AG09309 (cell line): ENCODE measurements at regions not wholly inside any gene's neighbourhood (a gene's known extent, or its start where the extent isn't known, plus 50 kb on each side); places are given as distances from the start of the nearest gene placed in this dataset.

Source experiments
- DNase-seq: peaks from one replicate; pipeline ENCODE4 v3.0.0-alpha.2; 2010; ENCODE audit warnings: low read depth
- H3K4me3 ChIP-seq: 2 replicates; pipeline ENCODE4 v1.5.1; 2011; ENCODE audit warnings: mild to moderate bottlenecking, low read depth, low read length, moderate library complexity; ENCODE audit not compliant: control insufficient read depth
- TF ChIP-seq, protein P1 (sequence below): IDR thresholded peaks from 2 replicates; pipeline ENCODE4 v1.5.1; 2011; ENCODE audit warnings: mild to moderate bottlenecking, low read depth, low read length, inconsistent platforms; ENCODE audit not compliant: insufficient read depth, control insufficient read depth; ENCODE audit errors: missing control alignments

DNA sequence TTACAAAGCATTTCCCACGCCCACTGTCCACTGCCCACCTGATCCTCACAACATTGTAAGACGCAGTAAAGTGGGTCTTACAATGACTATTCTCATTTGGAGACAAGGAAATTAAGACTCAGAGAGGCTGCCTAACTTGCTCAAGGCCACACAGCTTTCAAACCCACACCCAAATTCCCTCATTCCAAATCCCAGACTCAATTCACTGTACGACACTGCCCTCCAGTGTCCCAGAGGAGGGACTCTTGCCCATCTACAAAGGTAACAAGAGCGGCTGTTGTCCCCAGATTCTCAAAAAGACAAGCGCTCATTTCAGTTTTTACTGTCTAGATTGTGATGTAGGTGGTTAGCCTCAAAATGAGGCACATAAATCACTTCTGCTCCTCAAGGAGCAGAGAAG lies 184.6 kb downstream of the ACTL7B start:
- TF ChIP-seq, protein P1, sequence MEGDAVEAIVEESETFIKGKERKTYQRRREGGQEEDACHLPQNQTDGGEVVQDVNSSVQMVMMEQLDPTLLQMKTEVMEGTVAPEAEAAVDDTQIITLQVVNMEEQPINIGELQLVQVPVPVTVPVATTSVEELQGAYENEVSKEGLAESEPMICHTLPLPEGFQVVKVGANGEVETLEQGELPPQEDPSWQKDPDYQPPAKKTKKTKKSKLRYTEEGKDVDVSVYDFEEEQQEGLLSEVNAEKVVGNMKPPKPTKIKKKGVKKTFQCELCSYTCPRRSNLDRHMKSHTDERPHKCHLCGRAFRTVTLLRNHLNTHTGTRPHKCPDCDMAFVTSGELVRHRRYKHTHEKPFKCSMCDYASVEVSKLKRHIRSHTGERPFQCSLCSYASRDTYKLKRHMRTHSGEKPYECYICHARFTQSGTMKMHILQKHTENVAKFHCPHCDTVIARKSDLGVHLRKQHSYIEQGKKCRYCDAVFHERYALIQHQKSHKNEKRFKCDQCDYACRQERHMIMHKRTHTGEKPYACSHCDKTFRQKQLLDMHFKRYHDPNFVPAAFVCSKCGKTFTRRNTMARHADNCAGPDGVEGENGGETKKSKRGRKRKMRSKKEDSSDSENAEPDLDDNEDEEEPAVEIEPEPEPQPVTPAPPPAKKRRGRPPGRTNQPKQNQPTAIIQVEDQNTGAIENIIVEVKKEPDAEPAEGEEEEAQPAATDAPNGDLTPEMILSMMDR, result peak; percentile 70
- DNase-seq, result no peak
- H3K4me3 ChIP-seq, result no peak overlapping the region

DNA sequence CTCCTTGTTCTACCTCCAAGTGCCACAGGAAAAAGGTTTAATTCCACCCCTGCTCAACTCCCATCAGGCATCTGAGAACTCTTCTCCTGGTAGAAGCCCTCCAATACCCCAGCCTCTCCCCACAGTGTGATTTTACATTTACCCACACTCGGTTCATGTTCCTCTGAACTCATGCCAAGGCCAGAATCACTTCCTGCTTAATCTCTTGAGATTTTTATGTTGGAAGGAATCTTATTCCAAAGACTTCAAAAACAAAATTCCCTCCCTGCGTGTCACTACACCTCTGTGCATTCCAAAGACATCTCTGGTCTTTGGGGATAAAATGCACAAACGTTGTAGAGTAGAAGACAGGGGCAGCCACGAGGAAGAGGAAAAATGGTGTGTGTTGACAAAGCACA lies 186.8 kb downstream of the ACTL7B start:
- TF ChIP-seq, protein P1, result no peak
- no peak overlapping the region for H3K4me3 ChIP-seq
- no peak for DNase-seq

DNA sequence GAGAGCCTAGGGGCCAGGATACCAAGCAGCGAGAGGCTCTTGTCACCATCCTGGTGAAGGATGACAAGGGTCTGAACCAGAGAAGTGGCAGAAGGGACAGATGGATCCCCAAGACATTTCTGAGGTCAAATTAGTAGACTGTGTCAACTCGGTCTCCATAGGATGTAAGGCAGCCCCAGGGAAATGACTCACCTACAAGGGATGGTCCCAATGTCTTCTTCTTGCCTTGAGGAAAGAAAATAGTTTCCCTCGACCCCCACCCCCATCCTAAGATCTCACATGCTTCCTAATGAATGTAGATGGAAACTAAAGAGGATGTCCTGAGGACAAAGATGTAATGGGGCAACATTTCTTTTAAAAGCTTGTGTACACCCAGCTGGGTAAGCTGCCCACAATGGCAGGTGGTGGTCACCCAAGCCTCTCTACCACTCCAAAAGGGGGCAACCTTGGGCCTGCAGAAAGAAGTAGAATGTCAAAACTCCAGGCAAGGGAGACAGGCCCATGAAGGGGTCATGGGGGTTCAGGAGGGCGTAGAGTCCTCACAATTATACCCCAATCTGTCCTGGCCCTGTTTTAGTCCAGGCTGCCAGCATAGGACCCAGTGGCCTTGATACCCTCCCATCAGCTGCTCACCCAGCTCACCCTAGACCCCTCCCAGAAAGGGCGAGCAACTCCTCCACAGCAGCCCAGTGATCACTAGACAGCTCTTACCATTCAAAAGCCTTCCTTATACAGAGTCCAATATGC lies 187.4 kb downstream of the ACTL7B start:
- TF ChIP-seq, protein P1, result no peak
- no peak overlapping the region for H3K4me3 ChIP-seq
- DNase-seq, result no peak

DNA sequence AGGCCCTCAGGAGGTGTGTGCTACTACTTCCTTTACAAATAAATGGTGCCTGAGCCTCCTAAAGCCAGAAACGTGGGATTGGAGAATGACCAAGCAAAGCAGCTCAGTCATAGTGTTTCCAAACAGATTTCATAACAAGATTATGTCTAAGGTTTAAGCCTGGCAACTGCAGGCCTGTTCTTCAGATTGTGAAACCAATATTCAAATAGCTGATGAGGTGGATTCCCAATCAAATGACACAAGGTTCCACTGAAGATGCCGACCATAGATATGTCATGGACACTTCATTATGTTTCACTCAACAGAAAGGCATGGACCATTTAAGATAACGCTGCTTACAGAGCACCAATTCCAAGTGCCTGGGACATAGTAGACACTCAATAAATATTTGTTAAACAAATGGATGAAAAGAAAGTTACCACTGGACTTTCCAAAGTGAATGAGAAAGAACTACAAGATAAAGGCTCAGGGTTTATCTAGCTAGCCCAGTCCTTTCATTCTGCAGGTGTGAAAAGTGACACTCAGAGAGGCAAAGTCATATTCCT lies 189.5 kb downstream of the ACTL7B start:
- TF ChIP-seq, protein P1, result no peak
- no peak overlapping the region for H3K4me3 ChIP-seq
- peak; percentile 58 for DNase-seq

DNA sequence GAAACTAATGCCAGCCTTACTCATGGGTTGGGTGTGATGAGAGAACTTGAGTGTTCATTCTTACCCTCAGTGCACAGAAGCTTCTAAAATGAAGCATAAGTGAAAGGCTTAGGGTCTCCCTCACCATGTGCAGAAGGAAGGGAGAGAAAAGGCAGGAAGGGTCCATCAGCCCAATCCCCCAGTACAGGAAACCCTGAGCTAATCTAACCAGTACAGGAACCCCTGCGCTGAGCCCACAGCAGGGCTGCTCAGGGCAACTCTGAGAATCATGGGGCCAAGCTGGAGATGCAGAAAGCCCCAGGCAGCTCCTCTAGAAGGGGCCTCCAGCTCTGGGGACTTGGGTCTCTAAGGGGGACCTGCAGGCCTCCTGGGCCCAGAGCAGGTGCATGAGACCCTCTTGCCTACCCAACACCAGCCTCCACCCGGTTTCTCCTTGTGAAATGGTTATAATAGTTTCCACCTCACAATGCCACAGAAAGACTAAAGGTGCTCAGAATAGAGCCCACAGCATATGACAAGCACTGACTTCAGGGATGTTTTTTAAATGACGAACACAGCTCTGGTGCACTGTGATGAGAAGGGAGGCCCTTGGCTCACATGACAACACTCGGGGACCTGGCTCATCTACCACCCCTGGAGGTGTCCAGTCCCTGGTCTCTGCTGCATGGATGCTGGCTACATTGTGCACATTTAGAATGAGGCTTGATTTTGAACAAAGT lies 190.1 kb downstream of the ACTL7B start:
- H3K4me3 ChIP-seq, result no peak overlapping the region
- DNase-seq, result no peak
- TF ChIP-seq, protein P1, result no peak

DNA sequence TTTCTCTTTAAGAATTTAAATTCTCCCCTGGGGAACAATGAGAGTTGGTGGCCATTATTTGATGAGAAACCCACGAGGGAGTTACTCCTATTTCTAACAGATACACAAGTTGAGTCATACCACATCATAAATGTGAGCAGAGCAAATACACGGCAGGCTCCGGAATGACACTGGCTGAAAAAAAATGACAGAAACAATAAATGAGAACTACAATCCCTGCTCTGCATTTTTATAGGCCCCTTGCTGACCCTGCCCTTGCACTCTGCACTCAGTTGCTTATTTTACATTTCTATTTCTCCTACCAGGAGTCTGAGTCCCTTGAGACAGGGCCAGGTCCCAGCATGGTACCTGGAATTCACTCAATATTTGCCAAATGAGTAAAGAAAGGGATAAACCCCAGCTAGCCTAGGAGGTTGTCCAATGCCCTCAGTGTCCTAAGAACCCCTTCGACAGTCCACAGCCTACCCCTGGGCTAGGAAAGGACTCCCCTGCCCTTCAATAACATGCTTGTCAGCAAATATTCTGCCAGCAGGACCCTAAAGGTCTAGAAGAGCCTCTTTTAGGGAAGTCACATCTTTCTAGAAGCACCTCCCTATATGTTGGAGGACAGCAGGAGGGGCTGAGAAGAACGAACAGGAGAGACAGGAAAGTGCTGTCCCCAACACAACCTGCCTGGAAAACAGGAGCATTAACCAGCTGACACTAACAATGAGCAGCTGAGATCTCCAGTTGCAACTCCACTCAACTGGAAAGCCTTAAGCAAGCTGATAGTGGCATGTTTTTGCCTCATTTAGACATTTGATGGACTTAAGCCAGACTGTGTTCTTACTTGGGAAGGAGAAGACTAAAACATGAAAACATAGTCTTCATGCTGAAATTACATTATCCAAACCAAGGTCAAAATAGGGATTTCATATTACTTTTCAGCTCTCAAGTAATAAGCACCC lies 191.2 kb downstream of the ACTL7B start:
- H3K4me3 ChIP-seq, result no peak overlapping the region
- no peak for DNase-seq
- TF ChIP-seq, protein P1, result no peak
